ENCODE measurements at regions not wholly inside any gene's neighbourhood (a gene's known extent, or its start where the extent isn't known, plus 50 kb on each side); places are given as distances from the start of the nearest gene placed in this dataset.
"Not testable (repeated sequence)": the region's sequence is repeated elsewhere in the genome, so short reads cannot be mapped to it uniquely, and the experiment has no call there.

DNA sequence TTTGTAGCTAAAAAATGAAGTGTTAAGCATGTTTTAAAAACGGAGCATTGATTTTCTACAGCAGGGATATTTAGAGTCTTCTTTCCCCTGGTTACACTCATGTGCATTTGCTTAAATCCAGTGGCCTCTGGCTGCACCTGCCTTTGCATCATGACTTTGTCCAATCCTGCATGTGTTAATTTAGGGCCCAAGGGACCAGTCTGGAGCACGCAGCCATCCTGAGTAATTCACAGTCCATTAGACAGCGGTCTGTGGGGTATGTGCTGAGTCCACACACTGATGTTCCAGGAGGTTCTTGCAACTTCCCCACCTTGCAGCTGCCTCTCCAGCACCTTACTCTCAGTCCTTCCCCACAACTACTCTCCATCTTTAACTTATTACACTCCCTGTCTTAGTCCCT is 60.7 kb upstream of the DPP6 start:
- H3K9me3 ChIP-seq (ENCODE audit: control insufficient read depth, insufficient read depth, low read depth, low read length); H3K27ac ChIP-seq (ENCODE audit: low read depth, low read length); H3K36me3 ChIP-seq (ENCODE audit: control insufficient read depth, insufficient read depth, low read length); H3K4me3 ChIP-seq (ENCODE audit: low read depth, low read length); H3K9ac ChIP-seq (ENCODE audit: low read length); H3K27me3 ChIP-seq (ENCODE audit: control insufficient read depth, insufficient read depth, low read length); H3K4me1 ChIP-seq (ENCODE audit: control insufficient read depth, insufficient read depth, low read length): not testable (repeated sequence)

DNA sequence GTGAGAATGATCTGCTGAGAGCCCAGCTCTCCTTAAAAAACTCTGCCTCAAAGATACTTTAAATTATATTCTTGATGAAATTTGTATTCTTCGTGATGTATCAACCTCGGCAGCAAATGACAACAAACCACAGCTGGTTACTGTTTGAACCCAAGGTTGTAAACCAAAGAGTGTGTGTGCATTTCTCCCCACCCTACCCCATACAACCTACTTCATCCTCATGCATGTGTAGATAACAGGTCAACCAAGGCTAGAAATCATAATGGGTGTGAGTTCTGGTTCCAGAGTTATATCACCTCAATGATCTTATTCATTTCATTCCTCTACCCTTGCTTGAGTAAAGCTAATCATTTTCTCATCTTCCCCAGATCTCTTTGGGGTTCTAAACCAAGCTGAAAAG is 58.8 kb upstream of the DPP6 start:
- not testable (repeated sequence) for H3K9ac ChIP-seq (ENCODE audit: low read length); H3K9me3 ChIP-seq (ENCODE audit: control insufficient read depth, insufficient read depth, low read depth, low read length); H3K4me1 ChIP-seq (ENCODE audit: control insufficient read depth, insufficient read depth, low read length); H3K27ac ChIP-seq (ENCODE audit: low read depth, low read length); H3K27me3 ChIP-seq (ENCODE audit: control insufficient read depth, insufficient read depth, low read length); H3K4me3 ChIP-seq (ENCODE audit: low read depth, low read length); H3K36me3 ChIP-seq (ENCODE audit: control insufficient read depth, insufficient read depth, low read length)

DNA sequence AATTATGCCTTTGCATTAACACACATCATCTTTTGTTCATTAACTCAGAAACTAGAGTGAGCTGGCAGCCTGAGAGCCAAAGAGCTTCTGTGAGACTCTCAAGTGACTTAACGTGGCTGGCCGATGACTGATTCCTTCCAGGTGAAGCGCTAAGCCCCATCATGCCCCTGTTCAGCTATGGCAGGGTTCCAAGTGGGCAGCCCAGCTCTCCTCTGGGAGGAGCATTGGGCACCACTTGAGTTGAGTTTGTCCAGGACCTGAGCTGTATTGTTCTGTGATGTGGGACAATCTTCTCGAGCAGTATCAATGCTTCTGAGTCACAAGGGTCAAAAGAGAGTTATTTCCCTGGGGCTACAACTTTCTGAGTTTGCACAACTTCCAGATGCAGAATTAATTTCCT is 53.3 kb upstream of the DPP6 start:
- H3K4me3 ChIP-seq (ENCODE audit: low read depth, low read length); H3K36me3 ChIP-seq (ENCODE audit: control insufficient read depth, insufficient read depth, low read length); H3K27me3 ChIP-seq (ENCODE audit: control insufficient read depth, insufficient read depth, low read length); H3K9me3 ChIP-seq (ENCODE audit: control insufficient read depth, insufficient read depth, low read depth, low read length); H3K9ac ChIP-seq (ENCODE audit: low read length); H3K4me1 ChIP-seq (ENCODE audit: control insufficient read depth, insufficient read depth, low read length); H3K27ac ChIP-seq (ENCODE audit: low read depth, low read length): not testable (repeated sequence)

Measured in HUES6 (cell line).